Kidney glomerular epithelial cell (primary cell): ENCODE measurements at regions not wholly inside any gene's neighbourhood (a gene's known extent, or its start where the extent isn't known, plus 50 kb on each side); places are given as distances from the start of the nearest gene placed in this dataset.
A peak's percentile ranks its signal among the peaks of the same experiment; 100 is the strongest.
"Not testable (repeated sequence)": the region's sequence is repeated elsewhere in the genome, so short reads cannot be mapped to it uniquely, and the experiment has no call there.

Experiments used
- DNase-seq: peaks from one replicate; lab custom pipeline; 2025; lab: John Stamatoyannopoulos, UW

- not testable (repeated sequence) for DNase-seq
These were observed 1937.1 kb upstream of the DEFB115 start for GRCh38 chr20:29320216-29320949.

GRCh38 chr20:29323631-29324515 is 1933.6 kb upstream of the DEFB115 start:
- not testable (repeated sequence) for DNase-seq

GRCh38 chr20:29324516-29325303 is 1932.8 kb upstream of the DEFB115 start:
- not testable (repeated sequence) for DNase-seq

GRCh38 chr20:29325304-29325640 is 1932.2 kb upstream of the DEFB115 start:
- DNase-seq: no peak

- not testable (repeated sequence) for DNase-seq
These were observed 1931.7 kb upstream of the DEFB115 start for GRCh38 chr20:29325781-29326180.

- no peak for DNase-seq
These were observed 1930.9 kb upstream of the DEFB115 start for GRCh38 chr20:29326376-29327070.

- DNase-seq: peak; percentile 18
These were observed 1929.7 kb upstream of the DEFB115 start for GRCh38 chr20:29327600-29328420.

- not testable (repeated sequence) for DNase-seq
These were observed 1926.9 kb upstream of the DEFB115 start for GRCh38 chr20:29330429-29331115.

- no peak for DNase-seq
These were observed 1907.6 kb upstream of the DEFB115 start for GRCh38 chr20:29349836-29350235.

GRCh38 chr20:29375937-29376336 is 1881.5 kb upstream of the DEFB115 start:
- DNase-seq: not testable (repeated sequence)

- not testable (repeated sequence) for DNase-seq
These were observed 1864.6 kb upstream of the DEFB115 start for GRCh38 chr20:29392853-29393252.

- DNase-seq: no peak
These were observed 1849.3 kb upstream of the DEFB115 start for GRCh38 chr20:29408034-29408695.

GRCh38 chr20:29408707-29409106 is 1848.8 kb upstream of the DEFB115 start:
- not testable (repeated sequence) for DNase-seq

GRCh38 chr20:29409160-29409689 is 1848.2 kb upstream of the DEFB115 start:
- not testable (repeated sequence) for DNase-seq

GRCh38 chr20:29409833-29410805 is 1847.3 kb upstream of the DEFB115 start:
- DNase-seq: no peak

GRCh38 chr20:29410806-29411457 is 1846.5 kb upstream of the DEFB115 start:
- no peak for DNase-seq

- not testable (repeated sequence) for DNase-seq
These were observed 1846.0 kb upstream of the DEFB115 start for GRCh38 chr20:29411458-29411820.

GRCh38 chr20:29419378-29419777 is 1838.1 kb upstream of the DEFB115 start:
- no peak for DNase-seq
